Keratinocyte (primary cell): ENCODE measurements at regions not wholly inside any gene's neighbourhood (a gene's known extent, or its start where the extent isn't known, plus 50 kb on each side); places are given as distances from the start of the nearest gene placed in this dataset.

Experiments used
- CTCF ChIP-seq, 3 experiments: IDR thresholded peaks in 1 of 3; conservative IDR thresholded peaks in 1 of 3; optimal IDR thresholded peaks in 1 of 3; 2 replicates in 2 of 3; 3 replicates in 1 of 3; pipeline versions ENCODE3 to v1.5.1; 2011; ENCODE audit warnings: low read length in 3 of 3, mild to moderate bottlenecking in 3 of 3, moderate library complexity in 2 of 3, control low read depth in 1 of 3, inconsistent platforms in 1 of 3; ENCODE audit not compliant: insufficient read depth in 2 of 3; ENCODE audit errors: extremely low read depth in 1 of 3
- EZH2 ChIP-seq: IDR thresholded peaks from one replicate; pipeline ENCODE4 v1.6.1; 2012; ENCODE audit warnings: inconsistent platforms, mild to moderate bottlenecking, low read length, moderate library complexity

DNA sequence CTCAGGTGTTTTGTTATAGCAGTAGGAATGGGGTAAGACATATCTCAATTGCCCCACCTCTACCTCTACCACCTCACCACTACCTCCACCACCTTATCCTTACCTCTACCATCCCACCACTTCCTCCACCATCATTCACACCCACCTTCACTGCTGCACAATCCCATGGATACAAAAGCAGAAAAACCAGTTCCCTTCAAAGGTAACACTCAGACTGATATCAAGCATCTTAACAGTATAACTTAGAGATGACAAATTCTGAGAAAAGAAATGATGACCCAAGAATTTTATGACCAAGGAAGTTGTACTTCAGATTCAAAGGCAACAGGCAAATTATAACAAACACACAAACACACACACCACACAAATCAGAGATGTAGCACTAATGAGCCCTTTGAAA is 189.4 kb downstream of the NUAK1 start:
- TF ChIP-seq EZH2 (no peak), CTCF (optimal IDR thresholded peaks at IDR 0.05 in 1 of 3, IDR thresholded peaks at IDR 0.05 in 1 of 3, conservative IDR thresholded peaks at IDR 0.05 in 1 of 3; ENCODE audit: extremely low read depth in 1 of 3, insufficient read depth in 2 of 3, low read length in 3 of 3) (no peak)
